ENCODE measurements at regions not wholly inside any gene's neighbourhood (a gene's known extent, or its start where the extent isn't known, plus 50 kb on each side); places are given as distances from the start of the nearest gene placed in this dataset.

GRCh38 chr2:181785691-181786344 is 105.5 kb upstream of the NEUROD1 start:
- H3K79me2 ChIP-seq (ENCODE audit: insufficient read depth, low read length) = no peaks in the 10 kb centered on the region
- H4K20me1 ChIP-seq (ENCODE audit: insufficient read depth, low read length) = no peaks in the 10 kb centered on the region
- H3K4me2 ChIP-seq (ENCODE audit: insufficient read depth, low read length) = peak overlapping the region; percentile 29
- TF ChIP-seq, protein P1, sequence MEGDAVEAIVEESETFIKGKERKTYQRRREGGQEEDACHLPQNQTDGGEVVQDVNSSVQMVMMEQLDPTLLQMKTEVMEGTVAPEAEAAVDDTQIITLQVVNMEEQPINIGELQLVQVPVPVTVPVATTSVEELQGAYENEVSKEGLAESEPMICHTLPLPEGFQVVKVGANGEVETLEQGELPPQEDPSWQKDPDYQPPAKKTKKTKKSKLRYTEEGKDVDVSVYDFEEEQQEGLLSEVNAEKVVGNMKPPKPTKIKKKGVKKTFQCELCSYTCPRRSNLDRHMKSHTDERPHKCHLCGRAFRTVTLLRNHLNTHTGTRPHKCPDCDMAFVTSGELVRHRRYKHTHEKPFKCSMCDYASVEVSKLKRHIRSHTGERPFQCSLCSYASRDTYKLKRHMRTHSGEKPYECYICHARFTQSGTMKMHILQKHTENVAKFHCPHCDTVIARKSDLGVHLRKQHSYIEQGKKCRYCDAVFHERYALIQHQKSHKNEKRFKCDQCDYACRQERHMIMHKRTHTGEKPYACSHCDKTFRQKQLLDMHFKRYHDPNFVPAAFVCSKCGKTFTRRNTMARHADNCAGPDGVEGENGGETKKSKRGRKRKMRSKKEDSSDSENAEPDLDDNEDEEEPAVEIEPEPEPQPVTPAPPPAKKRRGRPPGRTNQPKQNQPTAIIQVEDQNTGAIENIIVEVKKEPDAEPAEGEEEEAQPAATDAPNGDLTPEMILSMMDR (IDR thresholded peaks at IDR 0.05; ENCODE audit: extremely low read depth, low read depth, low read length) = no peak
- no peaks in the 10 kb centered on the region for H3K9me3 ChIP-seq (ENCODE audit: low read depth, low read length)
- H3K27ac ChIP-seq (ENCODE audit: low read depth, low read length) = peak overlapping the region; percentile 40
- H3K4me3 ChIP-seq (ENCODE audit: insufficient read depth, low read length) = no peak overlapping the region
- DNase-seq (ENCODE audit: insufficient read length, low spot score, missing footprints) = peak; percentile 36
- peaks cover 38% of the 10 kb centered on the region for H3K4me1 ChIP-seq (ENCODE audit: insufficient read depth, low read length)
- H3K27me3 ChIP-seq (ENCODE audit: insufficient read depth, low read length) = no peaks in the 10 kb centered on the region
- H2AFZ ChIP-seq (ENCODE audit: low read length) = no peak overlapping the region
- H3K36me3 ChIP-seq (ENCODE audit: insufficient read depth, low read length) = no peaks in the 10 kb centered on the region

DNA sequence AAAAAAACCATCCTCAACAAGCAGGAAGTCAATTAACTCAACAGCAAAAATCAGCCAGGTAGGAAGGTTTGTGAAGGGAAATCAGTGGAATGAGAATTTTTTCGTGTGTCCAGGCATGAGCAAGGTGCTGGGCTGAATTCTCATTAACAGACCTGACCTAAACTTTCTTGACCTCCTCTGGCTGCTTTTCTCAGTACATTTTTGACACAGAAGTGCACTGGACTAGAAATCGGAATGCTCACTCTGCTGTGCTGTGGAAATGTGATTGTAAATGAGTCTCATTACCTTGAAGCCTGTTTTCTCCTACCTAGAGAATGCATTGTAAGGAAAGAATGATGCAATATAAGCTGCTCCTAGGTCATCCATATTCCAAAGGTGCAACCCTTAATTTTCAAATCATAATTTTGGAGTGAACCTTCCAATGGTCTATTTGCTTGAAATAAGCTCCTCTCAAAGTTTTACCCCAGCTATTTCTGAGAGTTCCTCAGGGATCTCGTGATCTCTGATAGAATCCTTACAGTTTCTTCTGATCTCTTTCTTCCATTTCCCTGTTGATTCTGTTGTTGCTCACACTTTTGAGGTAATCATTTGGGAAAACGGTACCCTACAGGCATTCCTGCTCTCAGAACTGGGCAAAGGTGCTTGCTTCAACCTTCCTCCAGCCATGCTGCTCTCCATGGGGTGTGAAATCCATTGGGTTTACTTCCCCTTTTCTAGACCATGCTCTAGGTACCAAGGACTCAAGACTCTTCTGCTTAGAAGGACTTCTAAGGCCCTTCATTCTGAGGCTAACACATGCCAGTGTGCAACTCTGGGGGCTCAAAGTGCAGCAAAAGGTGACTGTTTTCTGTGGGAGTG is 104.9 kb upstream of the ITPRID2 start:
- Histone ChIP-seq H3K4me3 (ENCODE audit: insufficient read depth, low read length) (no peak overlapping the region), H3K79me2 (ENCODE audit: insufficient read depth, low read length) (no peaks in the 10 kb centered on the region), H3K27me3 (ENCODE audit: insufficient read depth, low read length) (no peaks in the 10 kb centered on the region), H3K4me2 (ENCODE audit: insufficient read depth, low read length) (no peak overlapping the region), H3K4me1 (ENCODE audit: insufficient read depth, low read length) (peaks cover 44% of the 10 kb centered on the region), H3K36me3 (ENCODE audit: insufficient read depth, low read length) (no peaks in the 10 kb centered on the region), H4K20me1 (ENCODE audit: insufficient read depth, low read length) (no peaks in the 10 kb centered on the region), H2AFZ (ENCODE audit: low read length) (no peak overlapping the region), H3K27ac (ENCODE audit: low read depth, low read length) (no peak overlapping the region), H3K9me3 (ENCODE audit: low read depth, low read length) (no peaks in the 10 kb centered on the region)
- TF ChIP-seq, protein P1 (IDR thresholded peaks at IDR 0.05; ENCODE audit: extremely low read depth, low read depth, low read length) = no peak
- no peak for DNase-seq (ENCODE audit: insufficient read length, low spot score, missing footprints)

DNA sequence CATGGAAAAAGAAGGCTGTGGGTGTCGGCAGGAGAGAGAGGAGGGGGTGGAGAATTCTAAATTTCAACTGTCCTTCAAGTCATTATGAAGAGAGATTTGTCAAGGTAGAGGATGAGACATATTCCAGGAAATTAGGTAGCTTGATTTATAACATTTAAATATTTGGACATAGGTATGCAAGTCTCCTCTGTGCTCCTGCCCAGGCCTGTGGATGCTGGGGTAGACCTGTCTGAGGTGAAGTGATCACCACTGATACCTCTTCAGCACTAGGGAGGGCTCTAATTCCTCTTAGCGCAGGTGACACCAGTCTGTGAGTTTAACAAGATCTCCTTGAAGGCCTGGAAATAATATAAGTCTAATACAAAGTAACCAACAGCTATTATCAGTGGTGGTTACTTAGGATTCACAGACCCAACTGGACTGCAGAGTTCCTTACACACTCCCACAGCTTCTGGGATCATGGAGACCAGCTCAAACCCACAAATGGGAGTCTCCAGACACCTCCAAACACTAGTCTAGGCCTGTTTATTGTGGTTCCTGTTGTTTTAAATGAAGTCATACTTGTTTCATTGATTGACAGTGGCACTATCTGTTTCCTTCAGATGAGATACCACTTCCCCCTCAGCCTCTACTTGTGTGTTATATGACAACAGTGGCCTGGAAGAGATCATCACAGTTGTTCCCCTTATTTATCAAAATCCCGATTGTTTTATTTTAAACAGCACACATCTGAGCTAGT is 104.1 kb upstream of the ITPRID2 start:
- H3K27me3 ChIP-seq (ENCODE audit: insufficient read depth, low read length) = no peaks in the 10 kb centered on the region
- H3K4me2 ChIP-seq (ENCODE audit: insufficient read depth, low read length) = no peak overlapping the region
- no peak overlapping the region for H3K4me3 ChIP-seq (ENCODE audit: insufficient read depth, low read length)
- no peaks in the 10 kb centered on the region for H3K9me3 ChIP-seq (ENCODE audit: low read depth, low read length)
- H4K20me1 ChIP-seq (ENCODE audit: insufficient read depth, low read length) = no peaks in the 10 kb centered on the region
- H2AFZ ChIP-seq (ENCODE audit: low read length) = peak overlapping the region; percentile 19
- no peaks in the 10 kb centered on the region for H3K36me3 ChIP-seq (ENCODE audit: insufficient read depth, low read length)
- peaks cover 51% of the 10 kb centered on the region for H3K4me1 ChIP-seq (ENCODE audit: insufficient read depth, low read length)
- H3K79me2 ChIP-seq (ENCODE audit: insufficient read depth, low read length) = no peaks in the 10 kb centered on the region
- TF ChIP-seq, protein P1 (IDR thresholded peaks at IDR 0.05; ENCODE audit: extremely low read depth, low read depth, low read length) = no peak
- DNase-seq (ENCODE audit: insufficient read length, low spot score, missing footprints) = no peak
- H3K27ac ChIP-seq (ENCODE audit: low read depth, low read length) = no peak overlapping the region
